PC-9 (cell line): ENCODE measurements at regions not wholly inside any gene's neighbourhood (a gene's known extent, or its start where the extent isn't known, plus 50 kb on each side); places are given as distances from the start of the nearest gene placed in this dataset.

Experiments
- CTCF ChIP-seq: fragments of 200-600 bp; sonication (generic); conservative IDR thresholded peaks from 2 replicates; pipeline ENCODE4 v1.6.1; 2017; ENCODE audit warnings: mixed run types, antibody characterized with exemption, mild to moderate bottlenecking, moderate library complexity
- EZH2 ChIP-seq: fragments of 200-600 bp; sonication (generic); IDR thresholded peaks from 2 replicates; pipeline ENCODE4 v1.8.0; 2017; ENCODE audit warnings: antibody characterized with exemption, low read depth

GRCh38 chr1:231091831-231092301 lies 51.8 kb upstream of the FAM89A start:
- TF ChIP-seq EZH2 (no peak), CTCF (peak; percentile 70)
